M059J (cell line): ENCODE measurements at regions not wholly inside any gene's neighbourhood (a gene's known extent, or its start where the extent isn't known, plus 50 kb on each side); places are given as distances from the start of the nearest gene placed in this dataset.
A peak's percentile ranks its signal among the peaks of the same experiment; 100 is the strongest.

ENCODE experiments used
- DNase-seq: peaks from one replicate; pipeline ENCODE4 v3.0.0-alpha.2; 2012; ENCODE audit warnings: low read depth

GRCh38 chr13:33746867-33747266 lies 71.1 kb upstream of the RFC3 start:
- DNase-seq, result no peak

GRCh38 chr13:33751151-33751550 lies 66.8 kb upstream of the RFC3 start:
- peak; percentile 50 for DNase-seq

- DNase-seq, result no peak
These were observed 65.9 kb upstream of the RFC3 start for GRCh38 chr13:33752094-33752493.

- no peak for DNase-seq
These were observed 65.4 kb upstream of the RFC3 start for GRCh38 chr13:33752597-33752996.

GRCh38 chr13:33756929-33757328 lies 61.0 kb upstream of the RFC3 start:
- no peak for DNase-seq

GRCh38 chr13:33757713-33758112 lies 60.2 kb upstream of the RFC3 start:
- DNase-seq, result no peak

DNA sequence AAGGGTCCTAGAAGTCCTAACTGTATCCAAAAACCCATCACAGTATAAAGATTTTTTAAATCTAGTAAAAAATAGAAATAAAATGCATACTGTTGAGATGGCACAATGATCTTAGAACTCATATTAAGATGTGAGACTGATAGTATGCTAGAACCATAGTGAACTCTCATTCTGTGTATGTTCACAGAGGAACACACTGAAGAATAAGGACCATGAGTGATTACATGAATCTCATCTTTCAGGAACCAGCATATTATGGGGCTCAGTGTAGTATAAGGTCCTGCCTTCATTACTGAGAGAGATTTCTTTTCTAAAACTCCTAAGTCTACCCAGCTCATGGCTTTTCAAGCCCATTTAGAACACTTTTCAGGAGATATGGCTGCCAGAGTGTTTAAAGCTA lies 59.8 kb upstream of the RFC3 start:
- no peak for DNase-seq

GRCh38 chr13:33761740-33762139 lies 56.2 kb upstream of the RFC3 start:
- DNase-seq, result peak; percentile 47

DNA sequence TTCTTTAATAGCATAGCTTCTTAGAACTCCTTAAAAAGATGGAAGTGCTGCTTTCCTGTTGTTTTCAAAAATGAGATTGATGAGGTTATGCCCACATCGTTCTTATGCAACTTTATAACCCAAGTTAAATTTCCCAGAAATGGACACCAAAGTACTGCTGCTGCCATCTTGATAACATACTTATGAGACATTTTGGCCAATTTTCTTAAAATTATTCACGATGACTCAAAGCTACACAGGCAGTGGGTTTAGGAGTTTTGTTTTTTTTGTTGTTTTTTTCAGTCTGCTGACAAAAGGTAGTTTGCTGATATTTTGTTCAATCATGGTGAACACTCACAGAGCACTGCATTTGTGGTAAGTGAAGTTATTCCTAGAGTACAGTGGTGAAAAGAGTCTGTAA lies 54.9 kb upstream of the RFC3 start:
- DNase-seq, result peak; percentile 24

- no peak for DNase-seq
These were observed 53.2 kb upstream of the RFC3 start for GRCh38 chr13:33764716-33765115.

DNA sequence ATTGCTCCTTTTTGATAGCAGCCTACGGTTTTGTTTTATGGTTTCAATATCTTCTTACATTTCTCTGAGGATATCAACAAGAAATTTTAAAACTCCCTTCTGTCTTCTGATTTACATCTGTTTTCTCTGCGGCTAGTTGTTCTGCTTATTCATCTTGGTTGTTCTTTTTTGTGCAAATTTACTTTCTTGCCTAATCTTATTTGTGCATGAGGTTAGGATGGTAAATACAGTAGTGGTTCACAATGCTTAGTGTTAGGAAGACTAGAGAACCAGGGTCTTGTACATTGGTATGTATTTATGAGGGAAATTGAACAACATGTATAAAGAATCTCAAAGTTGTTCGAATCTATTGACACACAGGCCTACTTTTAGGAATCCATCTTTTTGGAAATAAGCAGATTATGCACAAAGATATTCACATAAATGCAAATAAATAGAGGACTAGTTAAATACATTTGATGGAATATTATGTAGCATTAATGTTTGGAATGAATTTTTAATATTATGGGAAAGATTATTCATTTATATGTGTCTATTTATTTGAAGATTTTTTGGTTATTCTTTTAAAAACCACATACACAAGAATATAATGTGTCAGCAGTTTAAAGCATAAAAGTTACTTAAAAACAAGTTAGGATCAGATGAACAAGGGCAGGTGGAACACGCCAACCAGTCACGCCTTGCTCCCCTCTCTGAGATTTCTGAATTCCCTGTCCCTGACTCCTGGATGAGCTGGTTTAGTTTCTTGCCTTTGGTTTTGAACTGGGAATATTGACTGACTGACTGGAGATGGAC lies 51.4 kb upstream of the RFC3 start:
- no peak for DNase-seq

- DNase-seq, result peak; percentile 28
These were observed 50.8 kb upstream of the RFC3 start for GRCh38 chr13:33767140-33767539.
